ENCODE measurements at regions not wholly inside any gene's neighbourhood (a gene's known extent, or its start where the extent isn't known, plus 50 kb on each side); places are given as distances from the start of the nearest gene placed in this dataset.

- no peak for DNase-seq (ENCODE audit: low read depth in 2 of 2)
- no peak overlapping the region for H2AFZ ChIP-seq (ENCODE audit: low read length)
- H3K27me3 ChIP-seq (ENCODE audit: control insufficient read depth, insufficient read depth, low read length), result no peaks in the 10 kb centered on the region
- H3K27ac ChIP-seq (ENCODE audit: insufficient read depth, low read length), result no peak overlapping the region
- no peak for TF ChIP-seq EZH2 (IDR thresholded peaks at IDR 0.05; ENCODE audit: low read length, missing control alignments)
- no peak for TF ChIP-seq CTCF (conservative IDR thresholded peaks at IDR 0.05 in 1 of 2, IDR thresholded peaks at IDR 0.05 in 1 of 2; ENCODE audit: low read depth in 1 of 2, low read length in 2 of 2)
- H3K9ac ChIP-seq (ENCODE audit: insufficient read depth, low read length), result no peak overlapping the region
- H3K4me1 ChIP-seq (ENCODE audit: control insufficient read depth, extremely low read depth, insufficient read depth, low read length), result no peaks in the 10 kb centered on the region
- H3K9me3 ChIP-seq (ENCODE audit: control insufficient read depth, insufficient read depth, low read depth, low read length), result peaks cover 2% of the 10 kb centered on the region
- no peaks in the 10 kb centered on the region for H3K36me3 ChIP-seq (ENCODE audit: control insufficient read depth, insufficient read depth, low read length)
- no peak overlapping the region for H3K4me2 ChIP-seq (ENCODE audit: extremely low read depth, insufficient read depth, low read length)
- no peaks in the 10 kb centered on the region for H4K20me1 ChIP-seq (ENCODE audit: control insufficient read depth, extremely low read depth, insufficient read depth, low read length)
- no peak overlapping the region for H3K4me3 ChIP-seq (replicated peaks in 1 of 4; ENCODE audit: control extremely low read depth in 1 of 4, insufficient read depth in 1 of 4, low read depth in 3 of 4, low read length in 4 of 4)
- H3K79me2 ChIP-seq (ENCODE audit: control insufficient read depth, insufficient read depth, low read length), result no peaks in the 10 kb centered on the region
Measured at GRCh38 chr18:78922856-78923255, 56.8 kb upstream of the SALL3 start.

- Histone ChIP-seq H3K27me3 (ENCODE audit: control insufficient read depth, insufficient read depth, low read length) (no peaks in the 10 kb centered on the region), H3K4me2 (ENCODE audit: extremely low read depth, insufficient read depth, low read length) (no peak overlapping the region), H3K27ac (ENCODE audit: insufficient read depth, low read length) (no peak overlapping the region), H3K9ac (ENCODE audit: insufficient read depth, low read length) (no peak overlapping the region), H3K4me1 (ENCODE audit: control insufficient read depth, extremely low read depth, insufficient read depth, low read length) (no peaks in the 10 kb centered on the region), H4K20me1 (ENCODE audit: control insufficient read depth, extremely low read depth, insufficient read depth, low read length) (no peaks in the 10 kb centered on the region), H3K9me3 (ENCODE audit: control insufficient read depth, insufficient read depth, low read depth, low read length) (peaks cover 2% of the 10 kb centered on the region), H2AFZ (ENCODE audit: low read length) (no peak overlapping the region), H3K36me3 (ENCODE audit: control insufficient read depth, insufficient read depth, low read length) (no peaks in the 10 kb centered on the region), H3K4me3 (replicated peaks in 1 of 4; ENCODE audit: control extremely low read depth in 1 of 4, insufficient read depth in 1 of 4, low read depth in 3 of 4, low read length in 4 of 4) (no peak overlapping the region), H3K79me2 (ENCODE audit: control insufficient read depth, insufficient read depth, low read length) (no peaks in the 10 kb centered on the region)
- TF ChIP-seq EZH2 (IDR thresholded peaks at IDR 0.05; ENCODE audit: low read length, missing control alignments), result no peak
- no peak for TF ChIP-seq CTCF (conservative IDR thresholded peaks at IDR 0.05 in 1 of 2, IDR thresholded peaks at IDR 0.05 in 1 of 2; ENCODE audit: low read depth in 1 of 2, low read length in 2 of 2)
- DNase-seq (ENCODE audit: low read depth in 2 of 2), result no peak
Measured at GRCh38 chr18:78924301-78924700, 55.3 kb upstream of the SALL3 start.

- Histone ChIP-seq H3K79me2 (ENCODE audit: control insufficient read depth, insufficient read depth, low read length) (no peaks in the 10 kb centered on the region), H3K4me3 (replicated peaks in 1 of 4; ENCODE audit: control extremely low read depth in 1 of 4, insufficient read depth in 1 of 4, low read depth in 3 of 4, low read length in 4 of 4) (no peak overlapping the region), H3K4me1 (ENCODE audit: control insufficient read depth, extremely low read depth, insufficient read depth, low read length) (no peaks in the 10 kb centered on the region), H3K9ac (ENCODE audit: insufficient read depth, low read length) (no peak overlapping the region), H3K27ac (ENCODE audit: insufficient read depth, low read length) (no peak overlapping the region), H3K9me3 (ENCODE audit: control insufficient read depth, insufficient read depth, low read depth, low read length) (peaks cover 2% of the 10 kb centered on the region), H2AFZ (ENCODE audit: low read length) (no peak overlapping the region), H3K36me3 (ENCODE audit: control insufficient read depth, insufficient read depth, low read length) (no peaks in the 10 kb centered on the region), H3K27me3 (ENCODE audit: control insufficient read depth, insufficient read depth, low read length) (no peaks in the 10 kb centered on the region), H3K4me2 (ENCODE audit: extremely low read depth, insufficient read depth, low read length) (no peak overlapping the region), H4K20me1 (ENCODE audit: control insufficient read depth, extremely low read depth, insufficient read depth, low read length) (no peaks in the 10 kb centered on the region)
- TF ChIP-seq CTCF (conservative IDR thresholded peaks at IDR 0.05 in 1 of 2, IDR thresholded peaks at IDR 0.05 in 1 of 2; ENCODE audit: low read depth in 1 of 2, low read length in 2 of 2), result no peak
- TF ChIP-seq EZH2 (IDR thresholded peaks at IDR 0.05; ENCODE audit: low read length, missing control alignments), result no peak
- DNase-seq (ENCODE audit: low read depth in 2 of 2), result no peak
Measured at GRCh38 chr18:78924786-78925540, 54.7 kb upstream of the SALL3 start.

Data from fibroblast of lung (primary cell).